A673 (cell line): ENCODE measurements at regions not wholly inside any gene's neighbourhood (a gene's known extent, or its start where the extent isn't known, plus 50 kb on each side); places are given as distances from the start of the nearest gene placed in this dataset.

ENCODE experiments used
- CTCF ChIP-seq: fragments of 300-800, 200-600 bp; sonication (generic); conservative IDR thresholded peaks from 2 replicates; pipeline ENCODE4 v1.5.1; 2017; ENCODE audit warnings: low read depth, mild to moderate bottlenecking, antibody characterized with exemption, low read length, moderate library complexity, mixed read lengths
- EZH2 ChIP-seq: fragments of 200-600 bp; sonication (generic); IDR thresholded peaks from 2 replicates; pipeline ENCODE4 v1.6.1; 2017; ENCODE audit warnings: borderline replicate concordance, low read depth, mild to moderate bottlenecking, mixed read lengths, antibody characterized with exemption, low read length; ENCODE audit not compliant: poor library complexity, severe bottlenecking

GRCh38 chr3:82053236-82053635, 291.8 kb upstream of the GBE1 start:
- TF ChIP-seq CTCF (no peak), EZH2 (no peak)
